GM19467 (cell line): ENCODE measurements at regions not wholly inside any gene's neighbourhood (a gene's known extent, or its start where the extent isn't known, plus 50 kb on each side); places are given as distances from the start of the nearest gene placed in this dataset.

Experiments
- ATAC-seq: cut with Tn5 transposase; IDR thresholded peaks from one replicate; pipeline ENCODE4 v1.9.1; 2021; ENCODE audit warnings: mild to moderate bottlenecking, moderate library complexity; ENCODE audit not compliant: unreplicated experiment

- ATAC-seq: no peak
Observed at GRCh38 chr22:34960005-34960404, 106.0 kb upstream of the ISX start.

GRCh38 chr22:34966980-34967565 lies 98.9 kb upstream of the ISX start:
- ATAC-seq: no peak

- ATAC-seq: no peak
Observed at GRCh38 chr22:34969001-34969790, 96.8 kb upstream of the ISX start.

- ATAC-seq: no peak
Observed at GRCh38 chr22:34971456-34971855, 94.5 kb upstream of the ISX start.

DNA sequence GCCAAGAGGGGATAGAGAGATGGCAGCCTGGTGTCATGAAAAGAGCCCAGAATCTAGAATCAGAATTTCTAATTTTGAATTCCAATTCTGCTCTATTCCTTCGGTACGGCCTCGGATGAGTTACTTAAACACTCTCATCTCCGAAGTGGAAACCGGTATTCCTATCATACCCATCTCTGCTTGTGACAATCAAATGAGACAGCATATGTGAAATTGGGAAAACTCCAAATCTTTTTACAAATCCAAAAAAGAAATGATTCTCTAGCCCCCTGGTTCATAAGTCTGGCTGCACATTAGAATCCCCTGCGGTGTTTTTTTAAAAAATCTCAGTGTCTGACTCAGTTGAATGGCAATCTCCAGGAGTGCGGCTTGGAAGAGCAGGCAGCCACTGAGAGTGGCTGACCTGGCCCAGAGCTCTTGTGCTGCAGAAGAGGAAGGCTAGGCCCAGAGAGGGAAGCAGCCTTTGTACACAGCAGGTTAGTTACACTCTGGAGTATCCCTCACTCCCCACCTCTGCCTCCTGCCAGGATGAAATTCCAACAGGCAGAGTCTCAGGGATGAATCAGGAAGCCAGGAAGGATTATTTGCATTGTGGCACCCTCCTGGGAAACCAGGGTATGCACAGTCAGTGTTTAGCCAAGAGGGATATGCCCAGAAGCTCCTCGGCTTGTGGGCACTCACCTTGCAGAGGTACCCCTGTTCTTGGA lies 93.6 kb upstream of the ISX start:
- ATAC-seq: no peak

- ATAC-seq: no peak
Observed at GRCh38 chr22:34973016-34973415, 92.9 kb upstream of the ISX start.

GRCh38 chr22:34973926-34974325 lies 92.0 kb upstream of the ISX start:
- ATAC-seq: no peak

GRCh38 chr22:34975721-34976120 lies 90.2 kb upstream of the ISX start:
- no peak for ATAC-seq

DNA sequence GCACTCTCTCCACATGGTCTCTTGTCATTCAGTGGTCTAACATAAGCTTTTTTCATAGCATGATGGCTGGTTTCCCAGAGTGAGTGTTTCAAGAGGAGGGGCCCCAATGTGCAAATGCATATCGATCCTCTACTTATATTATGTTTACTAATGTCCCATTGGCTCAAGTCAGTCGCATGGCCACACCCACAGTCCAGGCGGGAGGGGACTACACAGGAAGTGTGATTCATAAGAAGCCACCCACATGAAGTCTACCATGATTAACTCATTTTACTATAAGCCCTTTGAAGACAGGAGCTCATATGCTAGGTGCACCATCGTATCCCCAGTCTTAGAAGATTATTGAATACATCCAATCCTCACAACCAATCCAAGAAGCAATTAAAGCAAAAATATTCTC lies 89.5 kb upstream of the ISX start:
- no peak for ATAC-seq

GRCh38 chr22:34976886-34977285 lies 89.1 kb upstream of the ISX start:
- ATAC-seq: no peak

DNA sequence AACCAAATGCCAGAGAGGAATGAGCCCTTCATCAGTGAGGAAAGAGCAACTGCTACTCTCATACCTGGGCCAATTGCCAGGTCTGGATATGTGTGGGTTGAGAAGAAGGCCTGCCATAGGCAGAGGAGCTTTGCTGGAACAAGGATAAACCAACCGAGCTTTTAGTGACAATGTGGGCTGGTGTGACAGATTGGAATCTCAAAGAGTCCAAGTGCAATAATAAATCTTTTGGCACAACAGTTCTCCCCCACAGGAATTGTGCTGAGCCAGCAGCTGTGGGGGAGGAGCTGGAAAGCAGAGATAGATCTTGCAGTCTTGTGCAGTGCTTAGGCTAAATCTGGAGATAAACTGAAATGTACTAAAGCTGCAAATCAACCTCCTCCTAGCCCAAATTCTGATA lies 79.4 kb upstream of the ISX start:
- ATAC-seq: no peak

GRCh38 chr22:34992672-34993071 lies 73.3 kb upstream of the ISX start:
- ATAC-seq: no peak

DNA sequence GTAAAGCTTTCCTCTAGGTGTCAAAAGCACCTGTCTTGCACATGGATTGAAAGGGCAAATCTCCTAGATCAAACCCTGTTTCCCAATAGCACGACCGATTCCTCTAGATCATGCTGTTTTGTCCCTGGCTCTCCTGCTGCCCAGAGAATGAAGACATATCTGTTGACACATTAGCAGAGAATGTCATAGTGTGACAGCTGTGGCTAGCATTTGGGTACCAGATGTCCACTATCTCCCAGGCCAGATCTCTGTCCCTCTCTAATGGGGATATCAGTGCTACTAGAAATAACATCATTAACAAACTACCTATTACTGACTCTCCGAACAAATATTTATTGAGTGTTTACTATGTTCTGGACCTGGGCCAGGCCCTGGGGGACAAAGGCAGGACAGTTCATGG lies 72.4 kb upstream of the ISX start:
- no peak for ATAC-seq

- no peak for ATAC-seq
Observed at GRCh38 chr22:34997633-34998299, 68.2 kb upstream of the ISX start.

GRCh38 chr22:34998921-34999320 lies 67.0 kb upstream of the ISX start:
- no peak for ATAC-seq

GRCh38 chr22:35008213-35008612 lies 57.7 kb upstream of the ISX start:
- no peak for ATAC-seq

- no peak for ATAC-seq
Observed at GRCh38 chr22:35010543-35010942, 55.4 kb upstream of the ISX start.

DNA sequence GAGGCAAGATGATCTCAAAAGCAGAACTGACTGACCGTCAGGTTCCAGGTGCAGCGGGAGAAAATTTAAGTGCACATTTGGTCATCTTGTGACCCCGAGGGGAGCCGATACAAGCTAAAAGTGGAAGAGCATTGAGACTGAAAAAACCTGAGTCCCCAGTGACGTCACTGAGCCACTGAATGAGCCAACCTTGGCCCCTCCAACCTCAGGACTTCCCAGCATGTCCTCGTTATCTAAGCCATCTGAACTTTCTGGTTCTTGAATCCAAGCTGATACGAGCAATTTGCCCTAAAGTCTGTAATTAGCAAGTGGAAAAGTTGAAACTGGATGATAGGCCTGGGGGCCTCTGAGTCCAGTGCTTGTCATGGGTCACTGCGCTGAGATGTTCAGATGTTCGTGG lies 51.1 kb upstream of the ISX start:
- no peak for ATAC-seq
